ENCODE measurements at regions not wholly inside any gene's neighbourhood (a gene's known extent, or its start where the extent isn't known, plus 50 kb on each side); places are given as distances from the start of the nearest gene placed in this dataset.

DNA sequence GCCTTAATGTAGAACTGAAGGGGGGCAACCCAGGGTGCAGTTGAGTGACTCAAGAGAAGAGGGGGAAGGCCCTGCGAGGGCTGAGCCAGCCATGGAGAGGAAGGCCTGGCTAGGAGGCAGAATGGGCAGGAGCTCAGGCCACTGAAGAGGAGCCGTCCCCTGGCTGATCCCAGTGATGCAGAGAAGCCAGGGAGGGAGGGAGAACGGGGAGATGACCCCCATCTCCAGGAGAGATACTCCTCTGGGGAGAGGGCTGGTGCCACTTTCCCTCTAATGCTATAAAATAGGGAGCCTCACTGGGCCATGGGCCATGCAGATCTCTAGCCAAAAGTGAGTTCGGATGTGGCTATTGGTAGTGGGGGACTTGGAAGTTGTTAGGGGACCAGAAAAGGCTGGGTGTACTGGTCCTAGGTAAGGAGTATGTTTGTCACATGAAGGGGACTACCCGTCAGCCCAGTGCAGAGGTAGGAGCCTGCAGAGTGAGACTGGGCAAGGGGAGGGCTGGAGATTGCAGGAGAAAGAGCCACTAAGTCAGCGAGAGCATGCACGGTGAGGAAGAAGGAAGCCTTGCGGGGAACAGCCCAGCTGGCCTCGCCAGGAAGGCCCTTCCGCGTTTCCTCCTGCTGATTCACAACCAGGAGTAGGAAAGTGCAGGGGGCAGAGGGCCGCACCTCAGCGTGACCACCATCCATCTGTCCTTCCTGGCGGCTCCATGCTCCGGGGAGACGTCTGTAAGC, 347.6 kb downstream of the TCERG1L start:
- no peak for DNase-seq (ENCODE audit: low read depth in 1 of 2, low spot score in 1 of 2)
- no peak for TF ChIP-seq GABPA (IDR thresholded peaks at IDR 0.05; ENCODE audit: low read depth)
- TF ChIP-seq, protein P1, sequence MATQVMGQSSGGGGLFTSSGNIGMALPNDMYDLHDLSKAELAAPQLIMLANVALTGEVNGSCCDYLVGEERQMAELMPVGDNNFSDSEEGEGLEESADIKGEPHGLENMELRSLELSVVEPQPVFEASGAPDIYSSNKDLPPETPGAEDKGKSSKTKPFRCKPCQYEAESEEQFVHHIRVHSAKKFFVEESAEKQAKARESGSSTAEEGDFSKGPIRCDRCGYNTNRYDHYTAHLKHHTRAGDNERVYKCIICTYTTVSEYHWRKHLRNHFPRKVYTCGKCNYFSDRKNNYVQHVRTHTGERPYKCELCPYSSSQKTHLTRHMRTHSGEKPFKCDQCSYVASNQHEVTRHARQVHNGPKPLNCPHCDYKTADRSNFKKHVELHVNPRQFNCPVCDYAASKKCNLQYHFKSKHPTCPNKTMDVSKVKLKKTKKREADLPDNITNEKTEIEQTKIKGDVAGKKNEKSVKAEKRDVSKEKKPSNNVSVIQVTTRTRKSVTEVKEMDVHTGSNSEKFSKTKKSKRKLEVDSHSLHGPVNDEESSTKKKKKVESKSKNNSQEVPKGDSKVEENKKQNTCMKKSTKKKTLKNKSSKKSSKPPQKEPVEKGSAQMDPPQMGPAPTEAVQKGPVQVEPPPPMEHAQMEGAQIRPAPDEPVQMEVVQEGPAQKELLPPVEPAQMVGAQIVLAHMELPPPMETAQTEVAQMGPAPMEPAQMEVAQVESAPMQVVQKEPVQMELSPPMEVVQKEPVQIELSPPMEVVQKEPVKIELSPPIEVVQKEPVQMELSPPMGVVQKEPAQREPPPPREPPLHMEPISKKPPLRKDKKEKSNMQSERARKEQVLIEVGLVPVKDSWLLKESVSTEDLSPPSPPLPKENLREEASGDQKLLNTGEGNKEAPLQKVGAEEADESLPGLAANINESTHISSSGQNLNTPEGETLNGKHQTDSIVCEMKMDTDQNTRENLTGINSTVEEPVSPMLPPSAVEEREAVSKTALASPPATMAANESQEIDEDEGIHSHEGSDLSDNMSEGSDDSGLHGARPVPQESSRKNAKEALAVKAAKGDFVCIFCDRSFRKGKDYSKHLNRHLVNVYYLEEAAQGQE (IDR thresholded peaks at IDR 0.05; ENCODE audit: insufficient replicate concordance, low read depth): no peak
- TF ChIP-seq POLR2AphosphoS5 (IDR thresholded peaks at IDR 0.05; ENCODE audit: low read depth): no peak
- no peak for TF ChIP-seq SPI1 (IDR thresholded peaks at IDR 0.05; ENCODE audit: borderline replicate concordance, low read depth)
- TF ChIP-seq, protein P2, sequence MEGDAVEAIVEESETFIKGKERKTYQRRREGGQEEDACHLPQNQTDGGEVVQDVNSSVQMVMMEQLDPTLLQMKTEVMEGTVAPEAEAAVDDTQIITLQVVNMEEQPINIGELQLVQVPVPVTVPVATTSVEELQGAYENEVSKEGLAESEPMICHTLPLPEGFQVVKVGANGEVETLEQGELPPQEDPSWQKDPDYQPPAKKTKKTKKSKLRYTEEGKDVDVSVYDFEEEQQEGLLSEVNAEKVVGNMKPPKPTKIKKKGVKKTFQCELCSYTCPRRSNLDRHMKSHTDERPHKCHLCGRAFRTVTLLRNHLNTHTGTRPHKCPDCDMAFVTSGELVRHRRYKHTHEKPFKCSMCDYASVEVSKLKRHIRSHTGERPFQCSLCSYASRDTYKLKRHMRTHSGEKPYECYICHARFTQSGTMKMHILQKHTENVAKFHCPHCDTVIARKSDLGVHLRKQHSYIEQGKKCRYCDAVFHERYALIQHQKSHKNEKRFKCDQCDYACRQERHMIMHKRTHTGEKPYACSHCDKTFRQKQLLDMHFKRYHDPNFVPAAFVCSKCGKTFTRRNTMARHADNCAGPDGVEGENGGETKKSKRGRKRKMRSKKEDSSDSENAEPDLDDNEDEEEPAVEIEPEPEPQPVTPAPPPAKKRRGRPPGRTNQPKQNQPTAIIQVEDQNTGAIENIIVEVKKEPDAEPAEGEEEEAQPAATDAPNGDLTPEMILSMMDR (IDR thresholded peaks at IDR 0.05; ENCODE audit: insufficient read depth, low read length): no peak
- Histone ChIP-seq H3K27me3 (ENCODE audit: insufficient read depth, poor library complexity, severe bottlenecking) (no peaks in the 10 kb centered on the region), H3K27ac (replicated peaks) (no peak overlapping the region), H3K4me3 (replicated peaks; ENCODE audit: insufficient read depth, low read length) (no peak overlapping the region)

DNA sequence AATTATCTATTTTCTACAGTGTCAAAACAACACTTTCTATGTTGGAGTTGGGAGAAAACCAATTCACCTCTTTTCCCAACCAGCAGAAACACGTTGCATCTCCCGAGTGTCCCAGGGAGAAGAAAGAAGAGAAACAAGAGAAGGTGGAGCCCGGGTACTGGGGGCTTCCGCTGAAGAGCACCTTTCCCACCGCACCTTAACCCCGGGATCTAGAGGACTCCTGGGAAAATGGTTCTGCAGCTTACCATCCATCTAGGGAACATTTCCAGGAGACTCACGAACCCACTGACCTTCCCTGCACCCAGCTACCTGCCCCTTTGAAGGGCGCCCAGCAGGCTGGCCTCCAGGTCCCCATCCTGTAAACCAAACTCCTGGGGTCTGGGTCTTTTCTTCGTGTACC, 346.8 kb downstream of the TCERG1L start:
- Histone ChIP-seq H3K27ac (replicated peaks) (no peak overlapping the region), H3K4me3 (replicated peaks; ENCODE audit: insufficient read depth, low read length) (no peak overlapping the region), H3K27me3 (ENCODE audit: insufficient read depth, poor library complexity, severe bottlenecking) (no peaks in the 10 kb centered on the region)
- TF ChIP-seq SPI1 (IDR thresholded peaks at IDR 0.05; ENCODE audit: borderline replicate concordance, low read depth) (no peak), GABPA (IDR thresholded peaks at IDR 0.05; ENCODE audit: low read depth) (no peak), POLR2AphosphoS5 (IDR thresholded peaks at IDR 0.05; ENCODE audit: low read depth) (no peak)
- TF ChIP-seq, protein P2 (IDR thresholded peaks at IDR 0.05; ENCODE audit: insufficient read depth, low read length): no peak
- TF ChIP-seq, protein P1 (IDR thresholded peaks at IDR 0.05; ENCODE audit: insufficient replicate concordance, low read depth): no peak
- DNase-seq (ENCODE audit: low read depth in 1 of 2, low spot score in 1 of 2): no peak

DNA sequence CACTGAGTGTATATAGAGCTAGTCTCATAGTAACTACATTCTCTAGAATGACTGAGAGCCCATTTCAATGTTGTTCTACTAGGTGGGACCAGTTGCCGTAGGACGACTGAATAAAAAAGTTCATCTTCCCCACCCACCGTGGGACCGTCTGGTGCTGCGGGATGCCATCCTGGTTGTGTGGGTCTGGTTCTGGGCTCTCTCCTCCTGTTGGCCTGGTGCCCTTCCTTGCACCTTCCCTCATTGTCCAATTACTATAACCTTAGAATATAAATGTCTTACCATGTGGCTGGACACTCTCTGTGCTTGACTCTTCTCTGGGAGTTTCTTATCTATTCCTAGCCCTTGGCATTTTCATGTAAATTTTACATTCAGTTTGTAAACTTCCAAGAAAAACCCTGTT, 344.4 kb downstream of the TCERG1L start:
- Histone ChIP-seq H3K27me3 (ENCODE audit: insufficient read depth, poor library complexity, severe bottlenecking) (no peaks in the 10 kb centered on the region), H3K4me3 (replicated peaks; ENCODE audit: insufficient read depth, low read length) (no peak overlapping the region), H3K27ac (replicated peaks) (no peak overlapping the region)
- TF ChIP-seq SPI1 (IDR thresholded peaks at IDR 0.05; ENCODE audit: borderline replicate concordance, low read depth) (no peak), GABPA (IDR thresholded peaks at IDR 0.05; ENCODE audit: low read depth) (no peak), POLR2AphosphoS5 (IDR thresholded peaks at IDR 0.05; ENCODE audit: low read depth) (no peak)
- TF ChIP-seq, protein P1 (IDR thresholded peaks at IDR 0.05; ENCODE audit: insufficient replicate concordance, low read depth): no peak
- TF ChIP-seq, protein P2 (IDR thresholded peaks at IDR 0.05; ENCODE audit: insufficient read depth, low read length): no peak
- no peak for DNase-seq (ENCODE audit: low read depth in 1 of 2, low spot score in 1 of 2)
